ENCODE measurements at regions not wholly inside any gene's neighbourhood (a gene's known extent, or its start where the extent isn't known, plus 50 kb on each side); places are given as distances from the start of the nearest gene placed in this dataset.

DNA sequence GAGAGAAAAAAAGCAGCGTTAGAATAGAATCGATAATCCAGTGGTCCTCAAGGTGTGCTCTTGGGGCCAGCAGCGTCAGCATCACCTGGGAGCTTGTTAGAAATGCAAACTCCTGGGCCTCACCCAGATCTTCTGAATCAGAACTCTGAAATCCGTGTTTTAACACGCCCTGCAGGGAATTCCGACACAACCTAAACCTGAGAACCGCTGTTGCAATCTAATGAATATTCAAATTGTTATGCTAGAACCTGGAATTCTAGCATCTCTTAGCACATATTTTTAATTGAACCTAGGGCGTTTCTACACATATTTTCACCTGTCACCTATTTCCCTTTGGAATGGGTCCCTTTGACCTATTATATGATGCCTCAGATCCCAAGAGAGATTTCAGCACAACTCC is 175.7 kb downstream of the PSMG1 start:
- TF ChIP-seq ISL1 (CRISPR knock-in tag; IDR thresholded peaks at IDR 0.05) (no peak), ZFP30 (CRISPR knock-in tag; IDR thresholded peaks at IDR 0.05) (no peak), ZC3H10 (CRISPR knock-in tag; IDR thresholded peaks at IDR 0.05) (no peak), BACH2 (CRISPR knock-in tag; IDR thresholded peaks at IDR 0.05; ENCODE audit: borderline replicate concordance) (no peak), ZNF8 (CRISPR knock-in tag; IDR thresholded peaks at IDR 0.05) (no peak), GLIS3 (CRISPR knock-in tag; IDR thresholded peaks at IDR 0.05) (no peak), PPARA (CRISPR knock-in tag; IDR thresholded peaks at IDR 0.05; ENCODE audit: borderline replicate concordance) (no peak), TOX (CRISPR knock-in tag; IDR thresholded peaks at IDR 0.05; ENCODE audit: borderline replicate concordance) (no peak), CSDC2 (CRISPR knock-in tag; IDR thresholded peaks at IDR 0.05) (no peak), ZNF70 (CRISPR knock-in tag; IDR thresholded peaks at IDR 0.05) (no peak), ZNF565 (CRISPR knock-in tag; conservative IDR thresholded peaks at IDR 0.05; ENCODE audit: low read depth) (no peak), ESRRG (CRISPR knock-in tag; IDR thresholded peaks at IDR 0.05) (no peak), ARNTL (CRISPR knock-in tag; IDR thresholded peaks at IDR 0.05; ENCODE audit: borderline replicate concordance, low read depth) (no peak), RARB (CRISPR knock-in tag; IDR thresholded peaks at IDR 0.05) (no peak)
- TF ChIP-seq, protein P1, sequence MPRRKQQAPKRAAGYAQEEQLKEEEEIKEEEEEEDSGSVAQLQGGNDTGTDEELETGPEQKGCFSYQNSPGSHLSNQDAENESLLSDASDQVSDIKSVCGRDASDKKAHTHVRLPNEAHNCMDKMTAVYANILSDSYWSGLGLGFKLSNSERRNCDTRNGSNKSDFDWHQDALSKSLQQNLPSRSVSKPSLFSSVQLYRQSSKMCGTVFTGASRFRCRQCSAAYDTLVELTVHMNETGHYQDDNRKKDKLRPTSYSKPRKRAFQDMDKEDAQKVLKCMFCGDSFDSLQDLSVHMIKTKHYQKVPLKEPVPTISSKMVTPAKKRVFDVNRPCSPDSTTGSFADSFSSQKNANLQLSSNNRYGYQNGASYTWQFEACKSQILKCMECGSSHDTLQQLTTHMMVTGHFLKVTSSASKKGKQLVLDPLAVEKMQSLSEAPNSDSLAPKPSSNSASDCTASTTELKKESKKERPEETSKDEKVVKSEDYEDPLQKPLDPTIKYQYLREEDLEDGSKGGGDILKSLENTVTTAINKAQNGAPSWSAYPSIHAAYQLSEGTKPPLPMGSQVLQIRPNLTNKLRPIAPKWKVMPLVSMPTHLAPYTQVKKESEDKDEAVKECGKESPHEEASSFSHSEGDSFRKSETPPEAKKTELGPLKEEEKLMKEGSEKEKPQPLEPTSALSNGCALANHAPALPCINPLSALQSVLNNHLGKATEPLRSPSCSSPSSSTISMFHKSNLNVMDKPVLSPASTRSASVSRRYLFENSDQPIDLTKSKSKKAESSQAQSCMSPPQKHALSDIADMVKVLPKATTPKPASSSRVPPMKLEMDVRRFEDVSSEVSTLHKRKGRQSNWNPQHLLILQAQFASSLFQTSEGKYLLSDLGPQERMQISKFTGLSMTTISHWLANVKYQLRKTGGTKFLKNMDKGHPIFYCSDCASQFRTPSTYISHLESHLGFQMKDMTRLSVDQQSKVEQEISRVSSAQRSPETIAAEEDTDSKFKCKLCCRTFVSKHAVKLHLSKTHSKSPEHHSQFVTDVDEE (CRISPR knock-in tag; IDR thresholded peaks at IDR 0.05), result no peak
- TF ChIP-seq, protein P2, sequence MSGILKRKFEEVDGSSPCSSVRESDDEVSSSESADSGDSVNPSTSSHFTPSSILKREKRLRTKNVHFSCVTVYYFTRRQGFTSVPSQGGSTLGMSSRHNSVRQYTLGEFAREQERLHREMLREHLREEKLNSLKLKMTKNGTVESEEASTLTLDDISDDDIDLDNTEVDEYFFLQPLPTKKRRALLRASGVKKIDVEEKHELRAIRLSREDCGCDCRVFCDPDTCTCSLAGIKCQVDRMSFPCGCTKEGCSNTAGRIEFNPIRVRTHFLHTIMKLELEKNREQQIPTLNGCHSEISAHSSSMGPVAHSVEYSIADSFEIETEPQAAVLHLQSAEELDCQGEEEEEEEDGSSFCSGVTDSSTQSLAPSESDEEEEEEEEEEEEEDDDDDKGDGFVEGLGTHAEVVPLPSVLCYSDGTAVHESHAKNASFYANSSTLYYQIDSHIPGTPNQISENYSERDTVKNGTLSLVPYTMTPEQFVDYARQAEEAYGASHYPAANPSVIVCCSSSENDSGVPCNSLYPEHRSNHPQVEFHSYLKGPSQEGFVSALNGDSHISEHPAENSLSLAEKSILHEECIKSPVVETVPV (CRISPR knock-in tag; IDR thresholded peaks at IDR 0.05), result no peak
- TF ChIP-seq, protein P3, sequence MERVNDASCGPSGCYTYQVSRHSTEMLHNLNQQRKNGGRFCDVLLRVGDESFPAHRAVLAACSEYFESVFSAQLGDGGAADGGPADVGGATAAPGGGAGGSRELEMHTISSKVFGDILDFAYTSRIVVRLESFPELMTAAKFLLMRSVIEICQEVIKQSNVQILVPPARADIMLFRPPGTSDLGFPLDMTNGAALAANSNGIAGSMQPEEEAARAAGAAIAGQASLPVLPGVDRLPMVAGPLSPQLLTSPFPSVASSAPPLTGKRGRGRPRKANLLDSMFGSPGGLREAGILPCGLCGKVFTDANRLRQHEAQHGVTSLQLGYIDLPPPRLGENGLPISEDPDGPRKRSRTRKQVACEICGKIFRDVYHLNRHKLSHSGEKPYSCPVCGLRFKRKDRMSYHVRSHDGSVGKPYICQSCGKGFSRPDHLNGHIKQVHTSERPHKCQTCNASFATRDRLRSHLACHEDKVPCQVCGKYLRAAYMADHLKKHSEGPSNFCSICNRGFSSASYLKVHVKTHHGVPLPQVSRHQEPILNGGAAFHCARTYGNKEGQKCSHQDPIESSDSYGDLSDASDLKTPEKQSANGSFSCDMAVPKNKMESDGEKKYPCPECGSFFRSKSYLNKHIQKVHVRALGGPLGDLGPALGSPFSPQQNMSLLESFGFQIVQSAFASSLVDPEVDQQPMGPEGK (CRISPR knock-in tag; IDR thresholded peaks at IDR 0.05; ENCODE audit: borderline replicate concordance), result no peak
- ATAC-seq, result no peak

DNA sequence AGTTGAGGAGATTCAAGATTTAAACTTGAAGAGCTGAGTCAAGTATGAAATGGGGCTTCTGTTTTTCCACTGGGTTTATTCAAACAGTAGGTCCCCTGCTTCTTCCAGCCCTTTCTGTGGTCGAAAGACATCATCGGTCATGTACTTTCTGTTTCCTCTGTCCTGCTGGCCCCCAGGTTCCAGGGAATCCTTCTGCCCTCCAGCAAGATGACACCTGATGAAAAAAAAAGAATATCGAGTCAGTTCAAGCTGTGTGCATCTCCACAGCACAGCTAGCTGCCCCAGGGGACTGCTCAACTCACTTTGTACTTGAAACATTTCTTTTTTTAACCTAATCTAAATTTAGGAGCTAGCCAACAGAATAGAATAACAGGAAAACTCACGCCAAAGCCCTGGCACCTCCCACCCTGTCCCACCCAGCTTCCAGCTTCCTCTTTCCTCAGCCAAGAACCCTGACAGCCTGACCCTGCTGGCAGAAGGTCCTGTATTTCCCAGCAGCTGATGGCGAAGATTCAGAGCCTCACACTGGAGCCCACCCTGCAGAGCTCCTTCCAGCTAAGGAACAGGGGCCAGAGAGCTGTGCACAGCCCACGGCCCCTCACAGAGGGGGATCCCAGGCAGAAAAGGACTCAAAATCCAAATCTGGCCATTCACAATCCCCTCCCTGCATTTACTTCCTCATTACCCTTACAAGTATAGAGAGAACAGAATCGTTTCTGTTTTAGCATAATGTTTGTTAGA is 176.5 kb downstream of the PSMG1 start:
- no peak for TF ChIP-seq ZNF70 (CRISPR knock-in tag; IDR thresholded peaks at IDR 0.05)
- TF ChIP-seq, protein P2 (CRISPR knock-in tag; IDR thresholded peaks at IDR 0.05), result no peak
- TF ChIP-seq OSR1 (CRISPR knock-in tag; IDR thresholded peaks at IDR 0.05), result no peak
- TF ChIP-seq SNAI2 (CRISPR knock-in tag; IDR thresholded peaks at IDR 0.05), result no peak
- TF ChIP-seq, protein P4, sequence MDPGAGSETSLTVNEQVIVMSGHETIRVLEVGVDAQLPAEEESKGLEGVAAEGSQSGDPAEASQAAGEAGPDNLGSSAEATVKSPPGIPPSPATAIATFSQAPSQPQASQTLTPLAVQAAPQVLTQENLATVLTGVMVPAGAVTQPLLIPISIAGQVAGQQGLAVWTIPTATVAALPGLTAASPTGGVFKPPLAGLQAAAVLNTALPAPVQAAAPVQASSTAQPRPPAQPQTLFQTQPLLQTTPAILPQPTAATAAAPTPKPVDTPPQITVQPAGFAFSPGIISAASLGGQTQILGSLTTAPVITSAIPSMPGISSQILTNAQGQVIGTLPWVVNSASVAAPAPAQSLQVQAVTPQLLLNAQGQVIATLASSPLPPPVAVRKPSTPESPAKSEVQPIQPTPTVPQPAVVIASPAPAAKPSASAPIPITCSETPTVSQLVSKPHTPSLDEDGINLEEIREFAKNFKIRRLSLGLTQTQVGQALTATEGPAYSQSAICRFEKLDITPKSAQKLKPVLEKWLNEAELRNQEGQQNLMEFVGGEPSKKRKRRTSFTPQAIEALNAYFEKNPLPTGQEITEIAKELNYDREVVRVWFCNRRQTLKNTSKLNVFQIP (CRISPR knock-in tag; IDR thresholded peaks at IDR 0.05; ENCODE audit: borderline replicate concordance, low read depth), result no peak
- TF ChIP-seq ZNF565 (CRISPR knock-in tag; conservative IDR thresholded peaks at IDR 0.05; ENCODE audit: low read depth), result no peak
- no peak for ATAC-seq

DNA sequence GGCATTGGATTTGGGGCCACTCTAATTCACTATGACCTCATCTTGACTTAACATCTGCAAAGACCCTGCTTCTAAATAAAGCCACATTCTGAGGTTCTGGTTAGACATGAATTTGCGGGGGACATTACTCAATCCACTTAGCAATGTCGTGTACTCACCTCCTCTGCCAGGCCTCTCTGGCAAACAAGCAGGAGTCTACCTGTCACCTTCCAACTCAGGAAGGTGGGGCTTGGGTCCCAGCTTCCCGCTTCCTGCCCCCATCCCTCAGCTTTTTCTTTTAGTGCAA is 177.8 kb downstream of the PSMG1 start:
- TF ChIP-seq, protein P2 (CRISPR knock-in tag; IDR thresholded peaks at IDR 0.05), result no peak
- TF ChIP-seq ISL1 (CRISPR knock-in tag; IDR thresholded peaks at IDR 0.05), result no peak
- TF ChIP-seq, protein P1 (CRISPR knock-in tag; IDR thresholded peaks at IDR 0.05), result no peak
- TF ChIP-seq BACH2 (CRISPR knock-in tag; IDR thresholded peaks at IDR 0.05; ENCODE audit: borderline replicate concordance), result no peak
- TF ChIP-seq OSR1 (CRISPR knock-in tag; IDR thresholded peaks at IDR 0.05), result no peak
- TF ChIP-seq ZFP30 (CRISPR knock-in tag; IDR thresholded peaks at IDR 0.05), result no peak
- TF ChIP-seq, protein P5, sequence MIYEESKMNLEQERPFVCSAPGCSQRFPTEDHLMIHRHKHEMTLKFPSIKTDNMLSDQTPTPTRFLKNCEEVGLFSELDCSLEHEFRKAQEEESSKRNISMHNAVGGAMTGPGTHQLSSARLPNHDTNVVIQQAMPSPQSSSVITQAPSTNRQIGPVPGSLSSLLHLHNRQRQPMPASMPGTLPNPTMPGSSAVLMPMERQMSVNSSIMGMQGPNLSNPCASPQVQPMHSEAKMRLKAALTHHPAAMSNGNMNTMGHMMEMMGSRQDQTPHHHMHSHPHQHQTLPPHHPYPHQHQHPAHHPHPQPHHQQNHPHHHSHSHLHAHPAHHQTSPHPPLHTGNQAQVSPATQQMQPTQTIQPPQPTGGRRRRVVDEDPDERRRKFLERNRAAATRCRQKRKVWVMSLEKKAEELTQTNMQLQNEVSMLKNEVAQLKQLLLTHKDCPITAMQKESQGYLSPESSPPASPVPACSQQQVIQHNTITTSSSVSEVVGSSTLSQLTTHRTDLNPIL (CRISPR knock-in tag; IDR thresholded peaks at IDR 0.05; ENCODE audit: low read depth), result no peak
- no peak for ATAC-seq
